Loucy (cell line): ENCODE measurements at regions not wholly inside any gene's neighbourhood (a gene's known extent, or its start where the extent isn't known, plus 50 kb on each side); places are given as distances from the start of the nearest gene placed in this dataset.

Experiments used
- CTCF ChIP-seq: fragments of 200-600 bp; sonication (generic); conservative IDR thresholded peaks from 2 replicates; pipeline ENCODE4 v1.5.1; 2014; ENCODE audit warnings: mild to moderate bottlenecking, antibody characterized with exemption, low read length
- EZH2phosphoT487 ChIP-seq: fragments of 200-600 bp; IDR thresholded peaks from 2 replicates; pipeline ENCODE4 v1.6.1; 2018; ENCODE audit warnings: antibody characterized with exemption, mild to moderate bottlenecking, moderate library complexity, borderline replicate concordance

DNA sequence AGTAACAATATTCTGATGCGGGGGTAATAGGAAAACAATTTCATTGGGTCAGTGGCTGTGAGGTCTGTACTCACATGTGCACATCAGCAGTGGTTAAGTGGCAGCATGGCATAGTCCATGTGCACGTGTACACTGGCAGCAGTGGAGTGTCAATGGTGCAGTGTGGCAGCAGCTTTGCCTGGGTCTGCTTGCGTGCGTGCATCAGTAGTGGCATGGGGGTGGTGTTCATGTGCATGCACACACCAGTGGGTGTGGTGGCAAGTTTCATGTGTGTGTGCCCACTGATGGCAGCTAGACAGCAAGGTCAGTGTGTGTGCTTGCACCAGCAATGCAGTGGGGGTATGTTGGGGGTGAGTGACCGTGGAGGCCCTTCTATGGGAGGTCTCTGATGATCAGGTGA, 581.6 kb upstream of the KLHL4 start:
- TF ChIP-seq CTCF: no peak
- TF ChIP-seq EZH2phosphoT487: no peak
